T-cell (primary cell): ENCODE measurements at regions not wholly inside any gene's neighbourhood (a gene's known extent, or its start where the extent isn't known, plus 50 kb on each side); places are given as distances from the start of the nearest gene placed in this dataset.

Experiments
- ATAC-seq, 4 experiments: fragments of 200-7000 bp in 3 of 4; fragments of 150-1000 bp in 1 of 4; cut with Tn5 transposase; replicated peaks in 1 of 4; 1 replicate in 3 of 4; 2 replicates in 1 of 4; pipeline ENCODE4 v1.10.0; 2021; ENCODE audit warnings: moderate library complexity in 3 of 4, mild to moderate bottlenecking in 2 of 4, moderate number of reproducible peaks in 1 of 4
- CTCF ChIA-PET, 2 donors: fragments of 300-600 bp; sonication (Branson Sonifier 250); formaldehyde crosslinking; loops; one replicate each; lab custom pipeline; 2022; ENCODE audit warnings: antibody characterized with exemption in 2 of 2; lab: Charles Lee
- POLR2A ChIA-PET, 2 donors: fragments of 300-600 bp; sonication (Branson Sonifier 250); formaldehyde crosslinking; loops; one replicate each; lab custom pipeline; 2022; ENCODE audit warnings: antibody characterized with exemption in 2 of 2; lab: Charles Lee
- DNase-seq, 35 experiments: peaks; one replicate each; pipeline versions ENCODE4 v3.0.0 to v3.0.0-alpha.2; 2013 to 2023
- H3K27ac ChIP-seq: one replicate; pipeline ENCODE4 v1.5.1; 2013; ENCODE audit warnings: low read length
- H3K27me3 ChIP-seq, 2 experiments: replicated peaks in 1 of 2; 1 replicate in 1 of 2; 2 replicates in 1 of 2; pipeline versions ENCODE4 v1.6.1 to v1.7.0; 2013; ENCODE audit warnings: low read length in 1 of 2, mixed read lengths in 1 of 2; ENCODE audit not compliant: control insufficient read depth in 2 of 2, insufficient read depth in 2 of 2; ENCODE audit errors: extremely low read depth in 1 of 2
- H3K36me3 ChIP-seq, 2 donors: 1 replicate in 1 of 2; 2 replicates in 1 of 2; pipeline versions ENCODE4 v1.6.1 to v1.7.0; 2013; ENCODE audit warnings: low read length in 1 of 2; ENCODE audit not compliant: control insufficient read depth in 2 of 2, insufficient read depth in 1 of 2; ENCODE audit errors: extremely low read depth in 1 of 2
- H3K4me1 ChIP-seq, 2 experiments: 1 replicate in 1 of 2; 2 replicates in 1 of 2; pipeline versions ENCODE4 v1.6.1 to v1.7.0; 2013; ENCODE audit warnings: low read length in 2 of 2, mixed read lengths in 1 of 2; ENCODE audit not compliant: insufficient read depth in 2 of 2, control insufficient read depth in 1 of 2; ENCODE audit errors: extremely low read depth in 1 of 2
- H3K4me3 ChIP-seq, 2 donors: 1 replicate in 1 of 2; 2 replicates in 1 of 2; pipeline versions ENCODE4 v1.5.1 to v1.7.0; 2013; ENCODE audit warnings: mild to moderate bottlenecking in 2 of 2, low read length in 1 of 2, moderate library complexity in 1 of 2; ENCODE audit not compliant: control insufficient read depth in 1 of 2; ENCODE audit errors: extremely low read depth in 1 of 2
- H3K9me3 ChIP-seq: 2 replicates; pipeline ENCODE4 v1.7.0; 2013
- H3K27ac Mint-ChIP-seq, 2 donors: one replicate each; pipeline ENCODE4 v1.8.0; 2020 to 2021; ENCODE audit warnings: mild to moderate bottlenecking in 2 of 2, mixed read lengths in 2 of 2
- H3K27me3 Mint-ChIP-seq, 2 donors: one replicate each; pipeline ENCODE4 v1.8.0; 2021 to 2022; ENCODE audit warnings: mixed read lengths in 2 of 2
- H3K36me3 Mint-ChIP-seq: one replicate; pipeline ENCODE4 v1.8.0; 2021; ENCODE audit warnings: mixed read lengths
- H3K4me1 Mint-ChIP-seq, 3 donors: one replicate each; pipeline ENCODE4 v1.8.0; 2020 to 2022; ENCODE audit warnings: mixed read lengths in 3 of 3, mild to moderate bottlenecking in 1 of 3
- H3K4me3 Mint-ChIP-seq, 3 donors: one replicate each; pipeline ENCODE4 v1.8.0; 2020 to 2022; ENCODE audit warnings: mild to moderate bottlenecking in 3 of 3, mixed read lengths in 3 of 3, moderate library complexity in 3 of 3
- H3K9me3 Mint-ChIP-seq, 3 donors: one replicate each; pipeline ENCODE4 v1.8.0; 2020 to 2022; ENCODE audit warnings: mixed read lengths in 3 of 3
- WGBS: methylation state at CpG from one replicate; pipeline ENCODE4 v1.1.5; 2013; ENCODE audit warnings: missing lambda C conversion rate; ENCODE audit not compliant: insufficient coverage; 5-methylcytosine and 5-hydroxymethylcytosine counted together

- WGBS, result 96% methylated on average over 13 of the region's 18 CpGs
- ChIA-PET CTCF (no interaction called here), POLR2A (no interaction called here)
- ATAC-seq, result no peak
- no peak overlapping the region for H3K27ac ChIP-seq
- H3K27me3 Mint-ChIP-seq, result peaks cover 10 to 12% of the 10 kb centered on the region in 2 donors
- H3K27ac Mint-ChIP-seq, result no peak overlapping the region
- no peaks in the 10 kb centered on the region for H3K4me1 ChIP-seq
- H3K36me3 Mint-ChIP-seq, result no peaks in the 10 kb centered on the region
- DNase-seq, result no peak
- H3K36me3 ChIP-seq, result no peaks in the 10 kb centered on the region
- H3K4me3 ChIP-seq, result no peak overlapping the region
- H3K27me3 ChIP-seq, result peaks cover 0 to 3% of the 10 kb centered on the region in 2 experiments
- H3K4me1 Mint-ChIP-seq, result no peaks in the 10 kb centered on the region
- no peak overlapping the region for H3K4me3 Mint-ChIP-seq
- no peaks in the 10 kb centered on the region for H3K9me3 ChIP-seq
- H3K9me3 Mint-ChIP-seq, result no peaks in the 10 kb centered on the region
These were observed 87.0 kb upstream of the SCOC start for GRCh38 chr4:140286456-140286855.

- Histone ChIP-seq H3K27me3 (peaks cover 0 to 8% of the 10 kb centered on the region in 2 experiments), H3K9me3 (no peaks in the 10 kb centered on the region), H3K4me3 (no peak overlapping the region), H3K4me1 (no peaks in the 10 kb centered on the region), H3K36me3 (no peaks in the 10 kb centered on the region), H3K27ac (no peak overlapping the region)
- H3K27ac Mint-ChIP-seq, result no peak overlapping the region
- no CpG with 5 or more reads among the region's 2 CpGs for WGBS
- no peak overlapping the region for H3K4me3 Mint-ChIP-seq
- POLR2A ChIA-PET, result no interaction called here
- H3K4me1 Mint-ChIP-seq, result no peaks in the 10 kb centered on the region
- peaks cover 10 to 24% of the 10 kb centered on the region in 2 donors for H3K27me3 Mint-ChIP-seq
- DNase-seq (no peak), ATAC-seq (no peak)
- no peaks in the 10 kb centered on the region for H3K9me3 Mint-ChIP-seq
- CTCF ChIA-PET, result no interaction called here
- H3K36me3 Mint-ChIP-seq, result no peaks in the 10 kb centered on the region
These were observed 89.0 kb upstream of the SCOC start for GRCh38 chr4:140284456-140284855.

- Mint-ChIP-seq H3K36me3 (peaks cover 3% of the 10 kb centered on the region), H3K27me3 (peaks cover 15 to 27% of the 10 kb centered on the region in 2 donors), H3K4me1 (no peaks in the 10 kb centered on the region), H3K9me3 (peaks cover 0 to 3% (median 0%) of the 10 kb centered on the region in 3 donors), H3K27ac (no peak overlapping the region), H3K4me3 (no peak overlapping the region)
- ChIA-PET CTCF (interaction anchor here in 1 of 2 donors (0.7 kb wide), 1 partner anchor 267 kb away, joined by 3 read pairs; no protein-coding TSS in a partner anchor), POLR2A (no interaction called here)
- H3K27ac ChIP-seq, result no peak overlapping the region
- no CpG with 5 or more reads among the region's 5 CpGs for WGBS
- H3K4me1 ChIP-seq, result no peaks in the 10 kb centered on the region
- no peaks in the 10 kb centered on the region for H3K9me3 ChIP-seq
- no peak overlapping the region for H3K4me3 ChIP-seq
- H3K27me3 ChIP-seq, result peaks cover 0 to 8% of the 10 kb centered on the region in 2 experiments
- DNase-seq (no peak), ATAC-seq (no peak)
- H3K36me3 ChIP-seq, result no peaks in the 10 kb centered on the region
These were observed 91.5 kb upstream of the SCOC start for GRCh38 chr4:140281828-140282552.

GRCh38 chr4:140277576-140277975, 95.9 kb upstream of the SCOC start:
- Histone ChIP-seq H3K4me1 (no peaks in the 10 kb centered on the region), H3K27ac (no peak overlapping the region)
- CTCF ChIA-PET, result no interaction called here

GRCh38 chr4:140271553-140271952, 101.9 kb upstream of the SCOC start:
- no peaks in the 10 kb centered on the region for H3K4me1 ChIP-seq
- no peak overlapping the region for H3K27ac ChIP-seq
- POLR2A ChIA-PET, result no interaction called here
- H3K36me3 ChIP-seq, result no peaks in the 10 kb centered on the region
- Mint-ChIP-seq H3K9me3 (no peaks in the 10 kb centered on the region), H3K36me3 (no peaks in the 10 kb centered on the region), H3K4me3 (no peak overlapping the region), H3K27ac (no peak overlapping the region), H3K4me1 (no peaks in the 10 kb centered on the region), H3K27me3 (peaks cover 0 to 2% of the 10 kb centered on the region in 2 donors)
- H3K9me3 ChIP-seq, result no peaks in the 10 kb centered on the region
- WGBS, result 60% methylated on average over 1 of the region's 4 CpGs
- peaks cover 0 to 13% of the 10 kb centered on the region in 2 experiments for H3K27me3 ChIP-seq
- ATAC-seq (no peak), DNase-seq (no peak)
- H3K4me3 ChIP-seq, result no peak overlapping the region
- CTCF ChIA-PET, result no interaction called here

More at GRCh38 chr4:140277576-140277975, 95.9 kb upstream of the SCOC start:
- Histone ChIP-seq H3K27me3 (peaks cover 0 to 8% of the 10 kb centered on the region in 2 experiments), H3K4me3 (no peak overlapping the region), H3K36me3 (no peaks in the 10 kb centered on the region), H3K9me3 (no peaks in the 10 kb centered on the region)
- no peak overlapping the region for H3K4me3 Mint-ChIP-seq
- H3K36me3 Mint-ChIP-seq, result peaks cover 3% of the 10 kb centered on the region
- no peaks in the 10 kb centered on the region for H3K4me1 Mint-ChIP-seq
- H3K27me3 Mint-ChIP-seq, result peaks cover 6 to 19% of the 10 kb centered on the region in 2 donors
- POLR2A ChIA-PET, result no interaction called here
- DNase-seq (no peak), ATAC-seq (no peak)
- no peak overlapping the region for H3K27ac Mint-ChIP-seq
- H3K9me3 Mint-ChIP-seq, result peaks cover 0 to 3% (median 0%) of the 10 kb centered on the region in 3 donors

GRCh38 chr4:140269369-140269768, 104.1 kb upstream of the SCOC start:
- no peaks in the 10 kb centered on the region for H3K36me3 ChIP-seq
- Mint-ChIP-seq H3K4me1 (no peaks in the 10 kb centered on the region), H3K4me3 (no peak overlapping the region), H3K9me3 (no peaks in the 10 kb centered on the region), H3K27me3 (peaks cover 0 to 2% of the 10 kb centered on the region in 2 donors), H3K27ac (no peak overlapping the region), H3K36me3 (no peaks in the 10 kb centered on the region)
- CTCF ChIA-PET, result interaction anchor here in 1 of 2 donors (0.6 kb wide), 1 partner anchor 14 kb away, joined by 4 read pairs; no protein-coding TSS in a partner anchor
- H3K4me3 ChIP-seq, result no peak overlapping the region
- no peaks in the 10 kb centered on the region for H3K9me3 ChIP-seq
- no peak for ATAC-seq
- H3K4me1 ChIP-seq, result no peaks in the 10 kb centered on the region
- POLR2A ChIA-PET, result no interaction called here
- no peak for DNase-seq
- 80% methylated on average over 4 of the region's 6 CpGs for WGBS
- no peak overlapping the region for H3K27ac ChIP-seq
- peaks cover 0 to 13% of the 10 kb centered on the region in 2 experiments for H3K27me3 ChIP-seq
